Caco-2 (cell line): ENCODE measurements at regions not wholly inside any gene's neighbourhood (a gene's known extent, or its start where the extent isn't known, plus 50 kb on each side); places are given as distances from the start of the nearest gene placed in this dataset.

Experiments
- BruUV-seq: library from RNA; stranded (reverse); fragments of 400-500 nt; replicated peaks from 2 replicates; lab custom pipeline; 2021; lab: Mats Ljungman, UMichigan
- CTCF ChIA-PET: fragments of 300-600 bp; sonication (Branson Sonifier 250); formaldehyde crosslinking; loops from one replicate; lab custom pipeline; 2022; ENCODE audit warnings: antibody characterized with exemption; lab: Charles Lee
- POLR2A ChIA-PET: fragments of 300-600 bp; sonication (Branson Sonifier 250); formaldehyde crosslinking; loops from one replicate; lab custom pipeline; 2022; ENCODE audit warnings: antibody characterized with exemption; lab: Charles Lee
- DNase-seq, 2 experiments: peaks; one replicate each; pipeline versions ENCODE4 v3.0.0 to v3.0.0-alpha.2; 2020 to 2022
- H3K27me3 ChIP-seq: replicated peaks from 2 replicates; pipeline ENCODE4 v1.6.0; 2011; ENCODE audit warnings: low read length; ENCODE audit not compliant: control insufficient read depth, insufficient read depth
- H3K36me3 ChIP-seq: 2 replicates; pipeline ENCODE4 v1.5.1; 2011; ENCODE audit warnings: low read length; ENCODE audit not compliant: control insufficient read depth, insufficient read depth
- H3K4me1 ChIP-seq: fragments of 250-450 bp; sonication (Bioruptor Pico); 2 replicates; pipeline ENCODE4 v1.5.1; 2020; ENCODE audit warnings: mild to moderate bottlenecking
- H3K4me3 ChIP-seq: 2 replicates; pipeline ENCODE4 v1.5.1; 2011; ENCODE audit warnings: low read depth, mild to moderate bottlenecking, control low read depth, low read length
- H3K9me3 ChIP-seq: fragments of 250-450 bp; sonication (Bioruptor Pico); 2 replicates; pipeline ENCODE4 v1.5.1; 2020; ENCODE audit warnings: mild to moderate bottlenecking, moderate library complexity
- H3K27ac Mint-ChIP-seq: one replicate; pipeline ENCODE4 v1.8.0; 2022; ENCODE audit warnings: mixed read lengths; ENCODE audit not compliant: unreplicated experiment
- H3K27me3 Mint-ChIP-seq: one replicate; pipeline ENCODE4 v1.8.0; 2022; ENCODE audit warnings: mixed read lengths; ENCODE audit not compliant: insufficient read depth, unreplicated experiment
- H3K36me3 Mint-ChIP-seq: one replicate; pipeline ENCODE4 v1.8.0; 2022; ENCODE audit warnings: mild to moderate bottlenecking, mixed read lengths; ENCODE audit not compliant: insufficient read depth, unreplicated experiment
- H3K4me1 Mint-ChIP-seq: one replicate; pipeline ENCODE4 v1.8.0; 2022; ENCODE audit warnings: low read depth, mixed read lengths; ENCODE audit not compliant: unreplicated experiment
- H3K4me3 Mint-ChIP-seq: one replicate; pipeline ENCODE4 v1.8.0; 2022; ENCODE audit warnings: mild to moderate bottlenecking, moderate library complexity, mixed read lengths; ENCODE audit not compliant: unreplicated experiment
- H3K9me3 Mint-ChIP-seq: one replicate; pipeline ENCODE4 v1.8.0; 2022; ENCODE audit warnings: mixed read lengths; ENCODE audit not compliant: unreplicated experiment
- CTCF ChIP-seq, 2 experiments: fragments of 200-600 bp in 1 of 2; IDR thresholded peaks; 1 replicate in 1 of 2; 2 replicates in 1 of 2; pipeline versions ENCODE4 v1.5.1 to v1.8.0; 2011 to 2022; ENCODE audit warnings: antibody characterized with exemption in 1 of 2, control low read depth in 1 of 2, inconsistent platforms in 1 of 2, low read depth in 1 of 2, low read length in 1 of 2, mild to moderate bottlenecking in 1 of 2, moderate library complexity in 1 of 2; ENCODE audit not compliant: insufficient read depth in 1 of 2, severe bottlenecking in 1 of 2, unreplicated experiment in 1 of 2
- intact Hi-C: fragments of 100-400 bp; cut with micrococcal nuclease; formaldehyde crosslinking; loops from one replicate; pipeline ENCODE4 v1.10.0; 2022; ENCODE audit not compliant: unreplicated experiment

- H3K4me1 Mint-ChIP-seq = peaks cover 1% of the 10 kb centered on the region
- H3K27ac Mint-ChIP-seq = no peak overlapping the region
- no TSS peak for BruUV-seq
- Histone ChIP-seq H3K9me3 (no peaks in the 10 kb centered on the region), H3K27me3 (no peaks in the 10 kb centered on the region), H3K4me1 (no peaks in the 10 kb centered on the region), H3K36me3 (no peaks in the 10 kb centered on the region), H3K4me3 (no peak overlapping the region)
- H3K9me3 Mint-ChIP-seq = peaks cover 4% of the 10 kb centered on the region
- no peaks in the 10 kb centered on the region for H3K36me3 Mint-ChIP-seq
- intact Hi-C loops = no loop called here
- DNase-seq = no peak
- no peak overlapping the region for H3K4me3 Mint-ChIP-seq
- no peak for TF ChIP-seq CTCF (IDR thresholded peaks at IDR 0.05; ENCODE audit: insufficient read depth in 1 of 2, low read depth in 1 of 2, low read length in 1 of 2, severe bottlenecking in 1 of 2, unreplicated experiment in 1 of 2)
- CTCF ChIA-PET = no interaction called here
- POLR2A ChIA-PET = no interaction called here
- H3K27me3 Mint-ChIP-seq = peaks cover 3% of the 10 kb centered on the region
Observed at GRCh38 chr20:11989018-11989771, 71.5 kb downstream of the BTBD3 start.

- intact Hi-C loops = no loop called here
- TF ChIP-seq CTCF (IDR thresholded peaks at IDR 0.05; ENCODE audit: insufficient read depth in 1 of 2, low read depth in 1 of 2, low read length in 1 of 2, severe bottlenecking in 1 of 2, unreplicated experiment in 1 of 2) = no peak
- ChIA-PET POLR2A (no interaction called here), CTCF (no interaction called here)
- no peak for DNase-seq
- H3K4me3 ChIP-seq = no peak overlapping the region
- no TSS peak for BruUV-seq
- Mint-ChIP-seq H3K27me3 (peaks cover 3% of the 10 kb centered on the region), H3K9me3 (no peaks in the 10 kb centered on the region), H3K4me1 (no peaks in the 10 kb centered on the region), H3K27ac (no peak overlapping the region), H3K4me3 (no peak overlapping the region), H3K36me3 (no peaks in the 10 kb centered on the region)
- H3K36me3 ChIP-seq = no peaks in the 10 kb centered on the region
- H3K27me3 ChIP-seq = no peaks in the 10 kb centered on the region; the same call in 1 of the 2 replicates
- no peaks in the 10 kb centered on the region for H3K9me3 ChIP-seq
- no peaks in the 10 kb centered on the region for H3K4me1 ChIP-seq
Observed at GRCh38 chr20:11992426-11992825, 74.7 kb downstream of the BTBD3 start.

- intact Hi-C loops = no loop called here
- Mint-ChIP-seq H3K27ac (no peak overlapping the region), H3K36me3 (no peaks in the 10 kb centered on the region), H3K4me1 (no peaks in the 10 kb centered on the region), H3K4me3 (no peak overlapping the region), H3K9me3 (no peaks in the 10 kb centered on the region), H3K27me3 (peaks cover 3% of the 10 kb centered on the region)
- no TSS peak for BruUV-seq
- no peak for TF ChIP-seq CTCF (IDR thresholded peaks at IDR 0.05; ENCODE audit: insufficient read depth in 1 of 2, low read depth in 1 of 2, low read length in 1 of 2, severe bottlenecking in 1 of 2, unreplicated experiment in 1 of 2)
- CTCF ChIA-PET = no interaction called here
- Histone ChIP-seq H3K4me1 (no peaks in the 10 kb centered on the region), H3K36me3 (no peaks in the 10 kb centered on the region), H3K27me3 (no peaks in the 10 kb centered on the region; the same call in 1 of the 2 replicates), H3K4me3 (no peak overlapping the region), H3K9me3 (no peaks in the 10 kb centered on the region)
- no peak for DNase-seq
- POLR2A ChIA-PET = no interaction called here
Observed at GRCh38 chr20:11993886-11994461, 76.3 kb downstream of the BTBD3 start.
